ENCODE measurements at regions not wholly inside any gene's neighbourhood (a gene's known extent, or its start where the extent isn't known, plus 50 kb on each side); places are given as distances from the start of the nearest gene placed in this dataset.
"Not testable (repeated sequence)": the region's sequence is repeated elsewhere in the genome, so short reads cannot be mapped to it uniquely, and the experiment has no call there.

DNA sequence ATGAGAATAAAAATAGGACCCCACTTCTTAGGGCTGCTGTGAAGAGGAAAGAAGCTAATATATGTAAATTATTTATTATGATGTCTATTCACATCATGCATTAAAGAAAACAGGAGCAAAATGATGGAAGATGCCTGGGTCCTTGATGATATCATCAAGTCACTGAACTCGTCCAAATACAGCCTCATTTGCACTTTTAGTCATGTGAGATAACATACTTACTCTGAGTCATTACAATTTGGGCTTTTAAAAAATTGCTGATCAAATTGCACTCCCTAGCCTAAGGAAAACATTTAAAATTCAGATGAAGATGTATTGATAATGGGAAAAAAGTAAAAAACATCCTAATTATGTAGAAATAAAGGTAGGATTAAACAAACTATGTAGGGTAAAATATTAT, 302.7 kb upstream of the CCL2 start:
- no peak for DNase-seq

DNA sequence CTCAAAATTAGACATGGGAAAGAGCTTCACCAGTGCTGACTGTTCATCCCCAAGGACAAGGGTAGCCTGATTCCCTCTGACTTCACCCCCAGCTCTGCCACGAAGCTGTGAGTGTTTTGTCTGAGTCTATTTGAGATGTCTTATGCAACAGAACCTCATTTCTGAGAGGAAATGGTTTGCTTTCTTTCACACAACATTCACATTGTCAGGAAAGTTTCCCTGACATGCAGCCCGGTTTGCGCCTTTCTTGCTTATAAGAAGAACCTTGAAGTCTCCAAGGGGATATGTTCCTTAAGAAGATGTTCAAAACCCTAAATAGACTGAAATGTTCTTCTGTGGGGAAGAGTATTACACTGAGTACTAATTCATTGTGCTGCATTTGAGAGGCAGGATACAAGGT, 300.5 kb upstream of the CCL2 start:
- no peak for DNase-seq

DNA sequence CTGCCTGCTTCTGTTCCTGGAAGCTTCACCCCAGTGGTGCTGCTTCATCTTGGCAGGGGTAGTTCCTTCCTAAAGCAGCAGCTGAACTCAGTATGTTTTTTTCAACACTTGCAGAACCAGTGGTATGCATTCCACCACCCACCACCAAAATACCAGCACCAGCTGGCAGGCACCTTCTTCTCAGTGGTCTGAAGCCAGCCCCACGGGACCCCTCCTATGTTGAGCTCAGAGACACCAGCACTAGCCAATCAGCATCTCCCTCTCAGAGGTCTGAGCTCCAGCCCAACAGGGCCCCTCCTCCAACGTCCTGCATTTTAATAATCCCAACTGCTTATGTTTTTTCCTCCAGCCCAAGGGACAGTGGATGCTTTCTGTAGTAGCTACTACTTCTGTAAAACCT, 299.6 kb upstream of the CCL2 start:
- DNase-seq, result no peak

DNA sequence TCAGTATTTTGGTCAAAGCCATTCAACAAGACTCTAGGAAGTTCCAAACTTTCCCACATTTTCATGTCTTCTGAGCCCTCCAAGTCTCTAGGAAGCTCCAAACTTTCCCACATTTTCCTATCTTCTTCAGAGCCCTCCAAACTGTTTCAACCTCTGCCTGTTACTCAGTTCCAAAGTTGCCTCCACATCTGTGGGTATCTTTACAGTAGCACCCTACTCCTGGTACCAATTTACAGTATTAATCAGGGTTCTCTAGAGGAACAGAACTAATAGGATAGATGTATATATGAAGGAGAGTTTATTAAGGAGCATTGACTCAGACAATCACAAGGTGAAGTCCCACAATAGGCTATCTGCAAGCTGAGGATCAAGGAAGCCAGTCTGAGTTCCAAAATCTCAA, 296.0 kb upstream of the CCL2 start:
- not testable (repeated sequence) for DNase-seq

DNA sequence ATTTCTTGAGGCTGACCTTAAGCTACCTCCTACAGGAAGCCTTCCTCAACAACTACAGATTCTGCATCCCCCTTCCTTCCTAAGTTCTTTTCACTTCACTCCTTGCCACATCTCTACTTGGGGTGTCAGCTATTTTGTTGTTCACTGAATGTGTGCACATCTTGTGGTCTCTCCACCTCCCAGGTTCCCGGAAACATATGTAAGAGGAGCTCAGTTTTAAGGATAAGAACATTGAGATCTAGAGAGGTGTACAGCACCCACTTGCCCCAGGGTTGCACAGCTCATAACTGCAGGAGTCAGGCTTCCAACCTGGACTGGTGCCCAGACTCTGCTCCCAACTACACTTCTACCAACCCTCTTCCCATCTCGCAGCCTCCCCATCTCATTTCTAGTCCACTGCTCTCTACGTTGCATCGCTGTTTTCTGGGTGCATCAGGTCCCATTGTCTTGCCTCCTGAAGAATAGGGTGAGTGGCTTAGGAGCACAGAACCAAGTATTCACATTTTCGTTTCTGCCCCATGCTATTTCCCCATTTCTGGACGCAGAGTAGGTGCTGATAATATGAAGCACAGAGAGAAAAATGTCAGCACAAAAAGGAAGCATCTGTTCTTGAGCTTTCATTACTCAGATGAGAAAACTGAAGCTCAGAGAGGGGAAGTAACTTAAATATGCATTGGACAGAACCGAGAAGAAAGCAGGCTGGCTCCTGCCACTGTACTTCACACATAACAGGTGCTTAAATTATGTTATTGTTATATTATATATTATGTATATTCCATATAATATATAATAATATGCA, 292.0 kb upstream of the CCL2 start:
- DNase-seq, result peak; percentile 64

DNA sequence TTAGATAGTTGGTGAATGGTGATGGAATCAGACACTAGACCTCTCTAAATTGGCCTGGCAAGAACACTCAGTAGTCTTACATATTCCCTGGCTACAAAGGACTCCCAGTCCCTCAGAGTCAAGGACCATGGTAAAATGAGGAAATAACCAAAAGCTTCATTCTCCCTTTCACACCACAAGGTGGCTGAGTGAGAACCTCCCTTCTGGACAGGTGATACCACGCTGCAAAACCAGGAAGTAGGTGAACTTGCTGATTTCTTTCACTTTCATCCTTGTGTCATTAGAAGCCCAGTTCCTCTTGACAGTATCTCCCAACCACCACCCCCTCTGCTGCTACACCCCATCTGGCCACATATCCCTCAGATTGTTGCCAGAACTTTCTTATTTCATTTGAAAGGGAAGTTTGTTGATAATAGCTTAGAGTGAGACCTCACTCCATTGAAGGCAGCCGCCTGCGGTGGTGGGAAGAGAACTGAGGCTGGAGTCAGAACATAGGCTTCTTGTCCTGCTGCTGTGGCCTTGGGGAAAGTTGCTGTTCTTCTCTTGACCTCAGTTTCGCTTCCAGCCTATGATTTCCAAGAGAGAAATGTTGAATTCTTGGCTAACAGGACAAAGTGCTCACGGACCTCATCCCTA, 290.6 kb upstream of the CCL2 start:
- DNase-seq, result peak; percentile 42

DNA sequence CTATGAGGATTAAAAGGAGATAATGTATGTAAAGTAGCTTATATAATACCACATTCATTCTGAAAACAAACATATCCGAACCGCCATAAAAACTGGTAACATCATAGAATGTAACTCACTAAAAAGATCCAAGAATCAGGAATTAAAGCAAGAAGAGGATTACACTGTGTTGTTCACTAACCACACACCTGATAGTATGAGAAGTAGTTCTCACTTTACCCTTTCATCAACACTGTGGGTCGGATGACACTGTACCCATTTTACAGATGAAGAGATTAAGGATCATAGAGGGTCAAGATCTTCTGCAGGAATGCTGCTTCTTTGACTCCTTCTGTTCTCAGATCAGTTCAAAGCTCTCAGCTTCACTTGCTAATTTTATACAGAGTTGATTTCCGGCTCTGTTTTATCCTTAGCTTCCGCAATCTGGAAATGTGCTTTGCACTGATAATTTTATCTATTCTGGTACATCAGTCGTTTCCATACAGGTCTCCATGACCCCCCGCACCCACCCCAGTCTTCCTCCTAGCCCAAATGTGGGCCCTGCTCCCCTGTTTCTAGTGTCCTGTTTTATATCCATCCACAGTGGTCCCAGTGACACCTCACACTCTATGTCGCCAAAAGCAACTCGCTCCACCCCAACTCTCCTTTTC, 288.6 kb upstream of the CCL2 start:
- no peak for DNase-seq

DNA sequence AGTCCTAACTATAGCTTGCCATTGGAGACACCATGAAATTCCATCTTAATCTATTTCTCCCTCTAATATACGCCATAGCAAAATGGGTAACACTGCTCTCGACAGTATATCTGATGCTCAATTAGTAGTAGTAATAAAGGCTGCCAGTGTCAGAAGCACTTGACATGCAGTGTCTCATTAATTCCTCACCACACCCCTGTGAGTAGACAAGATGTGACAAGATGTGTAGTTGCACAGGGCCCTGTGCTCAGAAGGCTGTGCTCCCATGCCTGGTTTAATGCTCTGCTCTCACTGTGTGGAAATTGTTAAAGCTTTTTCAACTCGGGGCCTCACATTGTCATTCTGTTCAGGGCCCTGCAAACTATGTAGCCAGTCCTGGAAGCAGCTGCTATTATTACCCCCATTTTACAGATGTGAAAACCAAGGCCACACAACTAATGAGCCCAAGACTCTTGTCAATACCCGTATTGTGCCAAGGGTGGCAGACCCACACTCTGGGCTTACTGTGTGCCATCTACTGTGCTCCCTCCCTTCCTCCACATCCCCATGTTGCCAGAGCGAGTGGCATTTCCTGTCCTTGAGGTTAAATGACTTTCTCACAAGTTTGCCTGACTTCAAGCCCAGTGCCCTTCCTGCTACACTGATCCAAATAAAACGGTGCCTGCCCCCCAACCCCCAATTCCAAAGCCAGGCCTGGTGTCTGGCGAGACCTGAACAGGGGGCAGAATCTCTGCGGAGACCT, 287.3 kb upstream of the CCL2 start:
- DNase-seq, result no peak

DNA sequence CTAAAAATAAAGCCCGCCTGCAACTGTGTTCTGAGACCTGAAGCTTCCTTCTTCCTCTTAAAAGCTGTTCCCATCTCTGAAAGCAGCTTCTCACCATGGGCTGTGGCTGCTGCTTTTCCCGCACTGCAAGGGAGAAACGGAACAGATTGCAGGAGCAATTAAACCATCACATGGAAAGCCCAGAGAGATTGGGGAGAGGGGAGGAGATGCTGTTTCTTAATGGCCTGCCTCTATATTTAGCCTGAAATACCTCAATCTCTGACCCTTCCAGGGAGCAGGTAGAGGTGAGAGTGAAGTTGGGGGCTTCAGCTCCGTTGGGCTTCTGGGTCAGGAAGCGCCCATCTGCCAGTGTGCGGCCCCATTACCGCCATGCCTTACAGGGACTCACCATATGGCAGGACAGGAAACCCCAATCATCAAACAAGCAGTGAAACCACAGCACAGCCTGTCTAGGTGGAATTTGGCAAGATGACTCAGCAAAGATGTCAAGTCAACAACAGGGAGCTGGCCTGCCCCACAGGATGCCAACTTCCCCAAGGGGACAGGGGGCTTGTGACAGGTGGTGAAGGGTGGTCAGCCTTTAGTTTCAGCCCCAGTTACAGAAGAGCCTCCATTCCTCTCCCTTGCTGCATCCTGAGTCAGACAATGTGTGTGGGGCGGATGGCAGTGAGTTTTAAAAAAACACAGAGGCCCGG, 286.6 kb upstream of the CCL2 start:
- no peak for DNase-seq

DNA sequence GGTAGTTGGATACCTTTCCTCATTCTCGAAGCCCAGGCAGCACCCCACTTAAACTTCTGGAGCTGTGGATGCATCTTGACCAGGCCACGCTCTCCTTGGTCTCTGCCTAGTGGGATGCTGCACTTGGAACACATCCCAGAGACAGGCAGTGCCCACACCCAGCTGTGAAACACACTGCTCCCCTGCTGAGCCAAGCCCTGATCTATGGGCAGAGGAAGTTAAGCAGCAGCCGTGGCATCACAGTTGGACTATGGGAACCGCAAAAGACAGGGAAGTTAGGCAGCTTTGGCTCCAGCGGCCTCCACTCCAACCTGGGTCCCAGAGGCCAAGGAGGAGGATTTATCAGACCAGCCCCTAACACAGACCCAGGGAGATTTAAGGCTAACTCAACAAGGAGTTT, 284.8 kb upstream of the CCL2 start:
- DNase-seq, result no peak

DNA sequence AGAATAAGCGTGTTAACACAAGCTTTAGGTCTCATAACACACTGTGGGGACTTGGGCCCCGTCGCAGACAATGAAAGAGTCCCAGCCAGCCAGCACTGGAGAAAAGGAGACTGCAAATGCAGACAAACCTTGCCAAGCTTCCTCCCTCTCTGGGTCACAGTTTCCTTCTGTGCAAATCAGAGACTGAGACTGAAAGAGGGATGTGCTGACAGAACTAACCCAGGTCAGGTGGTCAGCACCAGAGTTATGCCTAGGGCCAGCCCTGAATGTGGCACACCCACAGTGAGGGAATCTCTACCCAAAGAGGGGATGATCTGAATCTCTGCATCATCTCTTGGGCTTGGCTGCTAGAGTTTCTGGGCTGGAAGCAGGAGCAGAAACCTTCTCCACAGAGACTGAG, 282.3 kb upstream of the CCL2 start:
- no peak for DNase-seq

DNA sequence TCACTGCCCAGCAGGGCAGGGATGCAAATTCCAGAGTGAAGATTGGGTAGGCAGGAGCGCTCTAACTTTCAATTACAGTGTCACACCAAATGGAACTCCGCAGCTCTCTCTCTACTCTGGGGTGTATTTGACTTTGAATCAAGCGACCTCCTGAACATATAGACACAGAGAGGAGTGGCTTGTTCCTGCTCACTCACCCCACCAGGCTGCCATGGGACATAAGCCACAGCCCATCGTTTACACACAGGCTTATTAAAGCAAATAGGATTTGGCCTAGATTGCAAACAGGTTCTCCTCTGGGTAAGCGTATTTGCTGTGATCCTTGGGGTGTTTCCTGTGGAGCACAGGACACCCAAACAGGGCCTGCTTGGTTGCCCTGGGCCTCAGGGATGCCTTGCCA, 281.6 kb upstream of the CCL2 start:
- no peak for DNase-seq

DNA sequence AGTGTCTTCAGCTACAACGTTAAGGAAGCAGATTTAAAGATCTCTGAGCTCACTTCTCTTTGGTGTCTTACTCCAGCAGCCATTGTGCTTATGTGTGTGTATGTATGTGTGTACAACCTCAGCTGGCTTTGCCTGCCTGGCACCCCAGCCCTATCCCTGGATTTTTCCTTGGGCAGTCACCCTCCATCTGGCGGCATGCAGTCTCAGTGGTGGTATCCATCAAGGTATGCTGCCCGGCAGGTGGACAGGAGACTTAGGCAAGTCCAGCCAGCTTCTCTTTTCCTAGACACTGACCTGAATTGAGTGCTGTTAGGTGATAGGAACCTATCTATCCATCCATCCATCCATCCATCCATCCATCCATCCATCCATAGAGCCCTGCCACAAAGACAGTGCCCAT, 280.8 kb upstream of the CCL2 start:
- DNase-seq, result no peak

DNA sequence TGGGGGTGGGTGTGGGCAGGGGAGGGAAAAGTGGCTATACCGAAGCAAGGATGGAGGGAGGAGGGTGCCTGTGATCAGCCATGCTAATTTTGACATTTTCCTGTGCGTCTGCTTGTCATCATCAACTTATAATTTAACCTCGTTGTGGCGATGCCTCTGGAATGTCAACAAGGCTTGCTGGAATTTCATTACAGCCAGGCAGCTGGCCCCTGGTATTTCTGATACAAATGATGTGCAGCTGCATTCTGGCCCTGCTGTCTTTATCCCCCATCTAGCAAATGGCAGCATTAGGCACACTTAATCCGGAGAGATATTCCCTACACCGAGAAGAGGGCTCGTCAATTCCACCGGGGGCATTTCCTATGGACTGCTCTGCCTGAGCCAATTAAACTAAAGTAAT, 278.3 kb upstream of the CCL2 start:
- DNase-seq, result no peak

DNA sequence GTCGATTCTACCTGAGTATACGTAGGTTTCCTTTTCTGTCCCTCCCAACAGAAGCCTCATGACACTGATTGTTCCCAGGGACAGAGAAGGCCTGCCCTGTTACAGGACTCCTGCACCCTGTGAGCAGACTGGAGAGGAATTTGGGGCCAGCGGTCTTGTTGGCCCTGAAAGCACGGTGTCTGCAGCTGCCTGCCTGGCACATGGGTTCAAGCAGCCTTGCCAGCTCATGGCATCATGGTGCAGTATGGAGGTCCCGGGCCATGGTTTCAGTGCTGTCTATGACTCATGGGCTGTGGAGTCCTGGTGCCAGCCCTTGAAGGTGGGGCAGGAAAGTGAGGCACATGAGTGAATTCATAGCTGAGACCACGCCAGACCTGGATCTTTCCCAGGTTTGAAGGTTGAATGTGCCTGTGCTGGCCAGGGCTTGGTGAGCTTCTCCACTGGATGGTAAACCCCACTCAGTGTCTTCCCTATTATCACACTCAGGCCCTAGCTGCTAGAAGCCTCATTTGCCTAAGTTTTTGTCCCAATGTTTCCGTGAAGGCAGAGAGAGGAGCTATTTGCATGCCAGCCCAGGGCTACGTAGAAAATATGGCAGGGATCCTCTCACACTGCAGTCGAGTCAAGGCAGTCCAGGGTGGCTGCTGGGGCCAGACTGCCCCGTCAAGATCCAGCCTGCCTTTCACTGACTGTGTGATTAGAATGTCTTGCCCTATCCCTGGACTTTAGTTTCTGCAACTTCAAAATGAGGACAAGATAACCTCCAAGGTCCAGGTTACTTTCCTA, 277.2 kb upstream of the CCL2 start:
- no peak for DNase-seq

DNA sequence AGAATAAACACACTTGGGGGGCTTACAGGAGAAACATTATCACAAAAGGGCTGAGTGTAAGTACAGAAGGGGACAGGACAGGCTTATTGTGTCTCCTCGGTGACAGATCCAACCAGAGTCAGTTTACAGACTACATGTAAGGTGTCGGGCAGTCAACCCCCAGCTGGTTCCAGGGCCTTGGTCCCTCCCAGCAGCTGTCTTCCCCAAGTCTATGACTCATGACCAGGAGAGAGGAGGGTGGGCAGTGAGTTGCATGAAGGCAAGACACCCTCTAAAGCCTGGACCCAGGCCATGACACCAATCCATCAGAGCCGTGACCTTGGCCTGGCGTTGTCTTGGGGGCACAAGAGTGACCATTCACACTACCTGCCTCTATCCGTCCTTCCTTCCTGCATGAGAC, 276.2 kb upstream of the CCL2 start:
- no peak for DNase-seq

DNA sequence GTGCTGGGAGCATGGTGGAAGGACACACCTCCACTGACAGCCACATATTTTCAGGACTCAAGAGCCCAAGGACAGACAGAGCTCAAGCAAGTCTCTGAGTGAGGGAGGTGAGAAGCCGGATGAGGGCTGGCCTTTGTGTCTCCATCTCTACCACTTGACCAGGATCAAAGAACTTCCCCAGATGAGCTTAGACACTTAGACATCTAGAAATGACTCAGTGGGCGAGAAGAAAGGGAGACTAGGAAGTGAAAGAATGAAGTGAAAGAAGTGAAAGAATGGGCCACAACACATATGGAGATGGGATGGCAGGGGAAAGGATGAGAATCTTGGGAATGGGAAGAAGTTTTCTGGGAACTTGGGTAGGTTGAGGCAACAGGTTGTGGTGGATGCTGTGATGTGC, 274.9 kb upstream of the CCL2 start:
- DNase-seq, result peak; percentile 69

DNA sequence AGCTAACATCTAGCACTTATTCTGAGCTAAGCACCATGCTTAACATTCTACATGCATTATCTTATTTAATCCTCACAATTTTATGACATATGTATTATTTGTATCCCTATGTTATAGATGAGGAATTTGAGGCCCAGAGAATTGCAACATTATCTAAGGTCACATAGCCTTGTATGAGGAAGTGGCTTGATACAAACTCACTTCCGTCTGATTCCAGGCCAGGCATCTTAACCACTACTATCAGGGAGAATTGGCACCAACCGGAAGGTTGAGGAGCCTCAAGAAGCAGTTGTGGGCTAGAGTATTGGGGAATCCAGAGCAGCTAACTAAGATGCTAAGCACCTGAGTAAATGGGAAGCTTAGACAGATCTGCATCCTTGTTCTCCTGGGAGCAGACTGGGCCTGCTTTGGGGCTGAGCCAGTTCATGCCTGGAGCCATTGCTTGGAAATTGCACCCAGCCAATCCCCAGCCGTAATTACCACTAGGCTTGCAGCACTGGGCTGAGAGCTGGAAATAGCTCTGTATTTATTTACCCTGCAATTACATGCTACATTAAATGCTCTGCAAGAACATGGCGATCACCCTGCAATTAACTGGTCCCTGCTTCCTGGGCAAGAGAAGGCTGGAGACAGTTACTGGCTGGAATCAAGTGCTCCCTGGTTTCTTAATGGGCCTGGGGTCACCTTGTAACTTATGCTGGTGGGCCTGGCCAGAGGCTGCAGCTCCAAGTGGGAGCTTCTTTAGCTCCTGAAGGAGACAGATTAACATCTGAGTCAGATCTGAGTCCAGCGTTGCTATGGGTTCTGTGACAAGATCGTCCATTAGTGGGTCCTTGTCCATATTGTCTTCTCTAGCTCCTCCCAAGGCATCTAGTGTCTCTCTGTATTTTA, 273.1 kb upstream of the CCL2 start:
- DNase-seq, result peak; percentile 56

DNA sequence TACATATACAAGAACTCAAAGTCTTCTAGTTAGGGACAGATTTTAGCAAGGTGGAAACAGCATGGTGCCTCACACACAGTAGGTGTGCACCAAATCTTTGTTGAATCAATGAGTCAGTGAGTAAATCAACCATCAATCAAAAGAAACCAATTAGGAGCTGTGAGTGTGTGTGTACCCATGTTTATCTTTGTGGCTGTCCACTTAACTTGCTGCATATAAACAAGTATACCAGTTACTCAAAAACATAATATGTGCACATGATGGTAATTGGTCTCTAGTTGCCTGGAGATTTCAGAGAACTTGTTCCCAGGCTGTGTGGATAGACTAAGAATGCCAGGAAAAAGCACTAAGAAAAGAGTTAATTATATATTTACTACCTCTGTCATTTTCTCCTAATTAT, 272.2 kb upstream of the CCL2 start:
- no peak for DNase-seq

DNA sequence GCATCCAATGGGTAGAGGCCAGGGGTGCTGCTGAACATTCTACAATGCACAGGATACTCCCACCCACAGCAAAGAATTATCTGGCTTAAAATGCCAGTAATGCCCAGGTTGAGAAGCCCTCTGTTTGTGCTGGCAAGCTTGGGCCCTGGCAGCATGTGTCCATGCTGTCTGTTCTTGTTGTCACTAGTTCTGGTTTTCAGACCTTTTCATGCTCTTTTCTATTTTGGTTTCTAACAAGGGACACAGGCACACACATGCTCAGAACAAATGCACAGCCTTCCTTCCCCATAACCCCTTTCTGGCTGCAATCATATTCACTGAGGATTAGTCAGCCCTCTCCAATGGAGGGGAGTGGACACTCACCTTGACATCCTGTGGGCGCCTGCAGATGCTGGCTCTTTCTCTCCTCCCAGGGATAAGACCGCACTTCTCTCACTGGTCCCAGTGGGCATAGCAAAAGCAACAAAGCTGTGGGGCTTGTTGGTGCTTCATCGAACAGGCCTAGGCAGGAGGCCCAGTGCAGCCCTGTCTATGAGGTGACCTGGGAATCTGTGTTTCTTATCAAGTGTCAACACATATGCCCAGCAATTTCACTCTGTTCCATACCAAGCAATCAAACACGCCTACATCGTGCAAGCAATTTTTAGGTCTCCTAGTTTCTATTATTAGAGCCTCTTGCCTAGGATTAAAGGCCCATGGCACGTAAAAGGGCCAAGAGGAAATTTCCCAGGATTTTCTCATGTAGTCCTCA, 271.1 kb upstream of the CCL2 start:
- DNase-seq, result no peak
